ENCODE measurements at regions not wholly inside any gene's neighbourhood (a gene's known extent, or its start where the extent isn't known, plus 50 kb on each side); places are given as distances from the start of the nearest gene placed in this dataset.

DNA sequence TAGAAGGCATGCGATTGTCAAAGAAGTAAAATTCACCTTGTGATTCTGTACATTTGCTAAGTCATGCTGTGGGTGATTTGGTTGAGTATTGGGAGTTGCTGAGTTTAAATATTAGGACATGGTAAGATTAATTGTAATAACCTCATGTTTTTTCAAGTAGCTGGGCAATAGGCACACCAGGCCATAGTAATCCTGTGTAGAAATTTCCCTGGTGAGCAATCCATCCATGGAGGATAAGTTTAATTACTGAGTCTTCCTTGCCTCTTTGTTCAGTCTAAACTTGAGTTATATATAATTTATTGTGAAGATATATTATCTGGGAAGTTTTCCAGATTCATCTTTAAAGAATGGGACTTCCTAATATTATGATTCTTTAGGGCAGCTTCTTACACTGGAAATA lies 221.1 kb upstream of the NUDT12 start:
- TF ChIP-seq, protein P1, sequence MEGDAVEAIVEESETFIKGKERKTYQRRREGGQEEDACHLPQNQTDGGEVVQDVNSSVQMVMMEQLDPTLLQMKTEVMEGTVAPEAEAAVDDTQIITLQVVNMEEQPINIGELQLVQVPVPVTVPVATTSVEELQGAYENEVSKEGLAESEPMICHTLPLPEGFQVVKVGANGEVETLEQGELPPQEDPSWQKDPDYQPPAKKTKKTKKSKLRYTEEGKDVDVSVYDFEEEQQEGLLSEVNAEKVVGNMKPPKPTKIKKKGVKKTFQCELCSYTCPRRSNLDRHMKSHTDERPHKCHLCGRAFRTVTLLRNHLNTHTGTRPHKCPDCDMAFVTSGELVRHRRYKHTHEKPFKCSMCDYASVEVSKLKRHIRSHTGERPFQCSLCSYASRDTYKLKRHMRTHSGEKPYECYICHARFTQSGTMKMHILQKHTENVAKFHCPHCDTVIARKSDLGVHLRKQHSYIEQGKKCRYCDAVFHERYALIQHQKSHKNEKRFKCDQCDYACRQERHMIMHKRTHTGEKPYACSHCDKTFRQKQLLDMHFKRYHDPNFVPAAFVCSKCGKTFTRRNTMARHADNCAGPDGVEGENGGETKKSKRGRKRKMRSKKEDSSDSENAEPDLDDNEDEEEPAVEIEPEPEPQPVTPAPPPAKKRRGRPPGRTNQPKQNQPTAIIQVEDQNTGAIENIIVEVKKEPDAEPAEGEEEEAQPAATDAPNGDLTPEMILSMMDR (IDR thresholded peaks at IDR 0.05) = no peak
- TF ChIP-seq POLR2A (IDR thresholded peaks at IDR 0.05) (no peak), EP300 (IDR thresholded peaks at IDR 0.05) (no peak), POLR2AphosphoS5 (IDR thresholded peaks at IDR 0.05) (no peak)

Data from stomach (tissue), 4 donors.